Panc1 (cell line): ENCODE measurements at regions not wholly inside any gene's neighbourhood (a gene's known extent, or its start where the extent isn't known, plus 50 kb on each side); places are given as distances from the start of the nearest gene placed in this dataset.
"Not testable (repeated sequence)": the region's sequence is repeated elsewhere in the genome, so short reads cannot be mapped to it uniquely, and the experiment has no call there.

ENCODE experiments used
- ATAC-seq: fragments of 200-7000 bp; cut with Tn5 transposase; 2 replicates; pipeline ENCODE4 v1.9.1; 2020; ENCODE audit warnings: mild to moderate bottlenecking, moderate library complexity
- BruUV-seq: library from RNA; stranded (reverse); fragments of 400-500 nt; replicated peaks from 2 replicates; lab custom pipeline; 2021; lab: Mats Ljungman, UMichigan
- CTCF ChIA-PET: fragments of 300-600 bp; sonication (Branson Sonifier 250); formaldehyde crosslinking; loops from one replicate; lab custom pipeline; 2022; ENCODE audit warnings: antibody characterized with exemption; lab: Charles Lee
- POLR2A ChIA-PET: fragments of 300-600 bp; sonication (Branson Sonifier 250); formaldehyde crosslinking; loops from one replicate; lab custom pipeline; 2022; ENCODE audit warnings: antibody characterized with exemption; lab: Charles Lee
- DNase-seq: peaks from one replicate; pipeline ENCODE4 v3.0.0-alpha.2; 2010; ENCODE audit warnings: low read depth, low spot score
- H3K27ac ChIP-seq: 2 replicates; pipeline ENCODE4 v1.5.1; 2011; ENCODE audit warnings: mild to moderate bottlenecking, low read length, inconsistent platforms
- H3K27me3 ChIP-seq: fragments of 200-500 bp; sonication (Bioruptor generic); 2 replicates; pipeline ENCODE4 v1.6.0; 2014; ENCODE audit warnings: low read length, inconsistent platforms; ENCODE audit not compliant: control insufficient read depth, insufficient read depth
- H3K36me3 ChIP-seq: fragments of 200-500 bp; sonication (Bioruptor generic); 2 replicates; pipeline ENCODE4 v1.5.1; 2014; ENCODE audit warnings: inconsistent platforms, mild to moderate bottlenecking, low read length, moderate library complexity; ENCODE audit not compliant: control insufficient read depth, insufficient read depth
- H3K4me1 ChIP-seq: 2 replicates; pipeline ENCODE4 v1.5.1; 2011; ENCODE audit warnings: inconsistent platforms, mild to moderate bottlenecking, low read length, moderate library complexity; ENCODE audit not compliant: control insufficient read depth, insufficient read depth
- H3K4me3 ChIP-seq, 2 experiments: 2 replicates each; pipeline ENCODE4 v1.5.1; 2011 to 2012; ENCODE audit warnings: low read depth in 2 of 2, low read length in 2 of 2, mild to moderate bottlenecking in 2 of 2, inconsistent platforms in 1 of 2, moderate library complexity in 1 of 2
- H3K9me3 ChIP-seq: fragments of 200-500 bp; sonication (Bioruptor generic); 2 replicates; pipeline ENCODE4 v1.5.1; 2014; ENCODE audit warnings: low read depth, mild to moderate bottlenecking, inconsistent platforms, low read length, moderate library complexity; ENCODE audit not compliant: control insufficient read depth, insufficient read depth
- in situ Hi-C: cut with HindIII; loops from 2 replicates; pipeline ENCODE4 v1.10.0; 2016; ENCODE audit warnings: low sequenced_read_pairs, low pct_unique_long_range_greater_than_20kb
- intact Hi-C: fragments of 100-400 bp; cut with micrococcal nuclease; formaldehyde crosslinking; loops from one replicate; pipeline ENCODE4 v1.10.0; 2022; ENCODE audit not compliant: unreplicated experiment

- DNase-seq, H3K27me3 ChIP-seq, H3K4me1 ChIP-seq, intact Hi-C loops, H3K27ac ChIP-seq, CTCF ChIA-PET, BruUV-seq, POLR2A ChIA-PET, H3K4me3 ChIP-seq, H3K36me3 ChIP-seq, ATAC-seq, in situ Hi-C loops, H3K9me3 ChIP-seq: not testable (repeated sequence)
These were observed 343.4 kb upstream of the PLGLB1 start for GRCh38 chr2:87365038-87365437.

DNA sequence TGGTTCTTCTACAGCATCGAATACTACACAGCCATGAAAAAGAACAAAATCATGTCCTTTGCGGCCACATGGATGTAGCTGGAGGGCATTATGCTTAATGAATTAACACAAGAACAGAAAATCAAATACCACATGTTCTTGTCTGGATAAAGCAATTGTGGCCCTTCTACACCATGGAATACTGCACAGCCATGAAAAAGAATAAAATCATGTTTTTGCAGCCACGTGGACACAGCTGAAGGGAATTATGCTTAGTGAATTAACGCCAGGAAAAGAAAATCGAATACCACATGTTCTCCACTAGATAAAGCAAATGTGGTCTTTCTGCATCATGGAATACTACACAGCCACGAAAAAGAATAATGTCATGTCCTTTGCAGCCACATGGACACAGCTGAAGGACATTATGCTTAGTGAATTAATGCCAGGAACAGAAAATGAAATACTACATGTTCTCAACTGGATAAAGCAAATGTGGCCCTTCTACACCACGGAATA is 361.8 kb upstream of the PLGLB2 start:
- POLR2A ChIA-PET, H3K27me3 ChIP-seq, H3K27ac ChIP-seq, ATAC-seq, DNase-seq, in situ Hi-C loops, BruUV-seq, H3K36me3 ChIP-seq, H3K9me3 ChIP-seq, intact Hi-C loops, H3K4me1 ChIP-seq, H3K4me3 ChIP-seq, CTCF ChIA-PET: not testable (repeated sequence)

DNA sequence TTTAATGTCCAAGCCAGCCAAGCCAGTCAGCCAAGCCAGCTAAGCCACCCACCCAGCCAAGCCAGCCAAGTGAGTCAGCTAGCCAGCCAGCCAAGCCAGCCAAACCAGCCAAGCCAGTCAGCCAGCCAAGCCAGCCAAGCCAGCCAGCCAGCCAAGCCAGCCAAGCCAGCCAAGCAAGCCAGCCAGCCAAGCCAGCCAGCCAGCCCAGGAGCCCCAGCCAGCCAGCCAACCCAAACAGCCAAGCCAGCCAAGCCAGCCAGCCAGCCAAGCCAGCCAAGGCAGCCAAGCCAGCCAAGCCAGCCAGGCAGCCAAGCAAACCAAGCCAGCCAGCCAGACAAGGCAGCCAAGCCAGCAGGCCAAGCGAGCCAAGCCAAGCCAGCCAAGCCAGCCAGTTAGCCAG is 352.1 kb upstream of the PLGLB2 start:
- ATAC-seq, H3K4me3 ChIP-seq, in situ Hi-C loops, H3K27me3 ChIP-seq, CTCF ChIA-PET, intact Hi-C loops, H3K36me3 ChIP-seq, H3K27ac ChIP-seq, POLR2A ChIA-PET, H3K4me1 ChIP-seq, DNase-seq, BruUV-seq, H3K9me3 ChIP-seq: not testable (repeated sequence)

GRCh38 chr2:87396551-87397265 is 351.2 kb upstream of the PLGLB2 start:
- DNase-seq, H3K36me3 ChIP-seq, H3K9me3 ChIP-seq, H3K27me3 ChIP-seq, POLR2A ChIA-PET, ATAC-seq, CTCF ChIA-PET, H3K27ac ChIP-seq, intact Hi-C loops, H3K4me1 ChIP-seq, BruUV-seq, in situ Hi-C loops, H3K4me3 ChIP-seq: not testable (repeated sequence)

GRCh38 chr2:87397276-87398065 is 350.4 kb upstream of the PLGLB2 start:
- DNase-seq, ATAC-seq, H3K4me1 ChIP-seq, H3K27ac ChIP-seq, POLR2A ChIA-PET, H3K9me3 ChIP-seq, in situ Hi-C loops, H3K36me3 ChIP-seq, intact Hi-C loops, H3K27me3 ChIP-seq, H3K4me3 ChIP-seq, CTCF ChIA-PET, BruUV-seq: not testable (repeated sequence)

DNA sequence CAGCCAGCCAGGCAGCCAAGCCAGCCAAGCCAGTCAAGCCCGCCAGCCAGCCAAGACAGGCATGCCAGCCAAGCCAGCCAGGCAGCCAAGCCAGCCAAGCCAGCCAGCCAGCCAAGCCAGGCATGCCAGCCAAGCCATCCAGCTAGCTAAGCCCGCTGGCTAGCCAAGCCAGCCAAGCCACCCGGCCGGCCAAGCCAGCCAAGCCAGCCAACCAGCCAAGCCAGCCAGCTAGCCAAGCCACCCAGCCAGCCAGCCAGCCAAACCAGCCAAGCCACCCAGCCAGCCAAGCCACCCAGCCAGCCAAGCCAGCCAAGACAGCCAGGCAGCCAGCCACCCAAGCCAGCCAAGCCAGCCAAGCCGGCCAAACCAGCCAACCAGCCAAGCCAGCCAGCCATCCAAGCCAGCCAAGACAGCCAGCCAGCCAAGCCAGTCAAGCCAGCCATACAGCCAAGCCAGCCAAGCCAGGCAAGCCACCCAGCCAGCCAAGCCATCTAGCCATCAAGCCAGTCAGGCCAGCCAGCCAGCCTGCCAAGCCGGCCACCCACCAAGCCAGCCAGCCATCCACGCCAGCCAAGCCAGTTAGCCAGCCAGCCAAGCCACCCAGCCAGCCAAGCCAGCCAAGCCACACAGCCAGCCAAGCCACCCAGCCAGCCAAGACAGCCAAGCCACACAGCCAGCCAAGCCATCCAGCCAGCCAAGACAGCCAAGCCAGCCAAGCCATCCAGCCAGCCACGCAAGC is 349.2 kb upstream of the PLGLB2 start:
- H3K27me3 ChIP-seq, H3K27ac ChIP-seq, ATAC-seq, H3K9me3 ChIP-seq, POLR2A ChIA-PET, CTCF ChIA-PET, BruUV-seq, in situ Hi-C loops, intact Hi-C loops, H3K4me3 ChIP-seq, H3K36me3 ChIP-seq, H3K4me1 ChIP-seq, DNase-seq: not testable (repeated sequence)
